ENCODE measurements at regions not wholly inside any gene's neighbourhood (a gene's known extent, or its start where the extent isn't known, plus 50 kb on each side); places are given as distances from the start of the nearest gene placed in this dataset.
"Not testable (repeated sequence)": the region's sequence is repeated elsewhere in the genome, so short reads cannot be mapped to it uniquely, and the experiment has no call there.

DNA sequence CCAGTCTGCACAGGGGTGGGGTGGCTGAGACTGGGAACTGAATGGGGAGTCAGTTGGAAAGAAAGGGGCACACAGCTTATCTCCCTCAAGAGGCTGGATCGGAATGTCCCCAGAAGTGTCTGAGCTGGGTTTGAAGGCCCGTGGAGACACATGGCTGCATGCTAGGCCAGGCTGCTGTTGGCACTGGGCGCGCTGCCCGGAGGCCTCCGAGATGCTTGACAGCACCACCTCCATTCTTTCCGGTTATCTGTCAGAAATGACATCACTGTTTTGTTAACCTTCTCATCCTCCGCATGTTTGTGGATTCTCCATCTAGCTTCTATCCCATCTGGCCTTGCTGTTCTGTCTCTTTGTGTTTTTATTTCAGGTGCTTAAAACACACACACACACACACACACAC, 85.5 kb downstream of the APIP start:
- DNase-seq (ENCODE audit: low spot score) = no peak

DNA sequence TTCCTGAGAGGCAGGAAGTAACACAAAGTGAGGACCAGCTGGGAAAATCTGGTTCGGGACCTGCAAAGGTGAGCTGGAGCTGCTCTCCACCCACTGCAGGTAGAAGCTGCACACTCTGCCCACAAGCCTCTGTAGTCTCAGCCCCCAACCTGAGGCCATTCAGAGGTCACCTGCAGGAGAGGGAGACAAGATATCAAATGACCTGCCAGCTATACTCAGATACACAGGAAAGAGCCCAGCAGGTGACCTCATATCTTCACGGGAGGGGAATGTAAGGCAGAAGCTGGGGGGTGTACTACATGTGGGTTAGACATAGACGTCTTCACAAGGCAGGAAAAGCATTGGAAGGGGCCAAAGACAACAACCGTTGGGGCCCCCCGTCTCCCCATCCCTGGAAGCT, 86.1 kb downstream of the APIP start:
- no peak for DNase-seq (ENCODE audit: low spot score)

DNA sequence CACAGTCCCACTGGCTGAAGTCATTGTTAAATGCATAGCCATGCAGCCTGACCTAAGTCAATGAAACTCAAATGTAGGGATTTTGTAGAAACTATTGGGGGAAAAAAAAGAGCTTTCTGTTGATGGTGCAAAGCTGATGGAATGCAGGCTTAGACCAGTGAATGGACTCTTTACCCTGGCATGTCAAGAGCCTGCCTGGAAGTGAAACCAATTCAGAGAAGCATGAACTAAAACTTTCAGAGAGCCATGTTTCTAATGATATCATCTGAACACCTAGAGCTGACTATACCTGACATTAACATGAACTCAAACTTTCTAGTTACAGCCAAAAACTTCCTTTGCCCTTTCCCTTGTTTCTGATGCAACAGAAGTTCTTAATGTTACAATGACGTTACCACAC, 89.0 kb downstream of the APIP start:
- no peak for DNase-seq (ENCODE audit: low spot score)

DNA sequence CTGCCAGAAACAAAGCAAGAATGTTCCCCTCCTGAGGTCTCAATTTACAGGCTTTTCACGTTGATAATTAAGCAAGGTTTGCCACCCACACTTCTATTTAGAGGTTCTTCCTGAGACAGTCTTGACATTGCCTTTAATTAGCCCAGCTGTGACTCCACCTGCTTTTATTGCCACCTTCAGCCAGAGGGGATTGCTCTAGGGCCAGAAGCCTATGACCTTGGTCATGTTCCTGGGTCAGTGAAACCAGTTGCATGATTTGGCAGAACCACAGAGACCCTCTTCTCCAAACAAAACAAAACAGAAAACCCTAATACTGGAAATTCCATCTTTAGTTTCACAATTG, 89.8 kb downstream of the APIP start:
- no peak for DNase-seq (ENCODE audit: low spot score)

DNA sequence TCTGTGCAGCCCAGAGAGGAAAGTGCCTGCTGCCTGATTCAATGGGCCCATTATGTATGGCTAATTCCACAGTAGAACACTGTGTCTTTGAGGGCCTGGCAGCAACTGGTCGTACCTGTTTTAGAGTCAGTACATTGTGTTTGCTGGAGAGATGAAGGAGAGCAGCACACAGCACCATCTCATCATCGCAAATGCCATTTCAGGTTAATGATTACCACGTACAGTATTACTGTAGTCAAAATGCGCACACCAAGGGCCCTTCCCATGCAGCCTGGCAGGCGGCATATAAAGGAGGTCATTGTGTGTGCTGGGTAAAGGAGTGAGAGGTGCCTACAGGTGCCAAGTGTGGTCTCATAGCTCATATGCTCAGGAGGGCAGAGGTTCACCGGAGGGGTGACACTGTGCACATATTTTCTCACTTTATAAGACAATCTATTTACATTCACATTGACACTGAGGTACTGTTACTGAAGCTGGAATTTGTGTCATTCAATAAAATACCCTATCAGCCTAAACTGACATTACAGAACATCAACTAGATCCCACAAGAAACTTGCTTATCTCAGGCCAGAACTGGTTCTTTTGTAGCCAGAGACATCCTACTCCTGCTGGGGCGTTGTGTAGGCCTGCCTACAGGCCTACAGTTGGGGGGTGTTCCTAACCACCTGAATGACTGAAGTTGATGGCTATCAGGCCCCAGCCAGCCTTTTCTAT, 90.4 kb downstream of the APIP start:
- DNase-seq (ENCODE audit: low spot score) = no peak

DNA sequence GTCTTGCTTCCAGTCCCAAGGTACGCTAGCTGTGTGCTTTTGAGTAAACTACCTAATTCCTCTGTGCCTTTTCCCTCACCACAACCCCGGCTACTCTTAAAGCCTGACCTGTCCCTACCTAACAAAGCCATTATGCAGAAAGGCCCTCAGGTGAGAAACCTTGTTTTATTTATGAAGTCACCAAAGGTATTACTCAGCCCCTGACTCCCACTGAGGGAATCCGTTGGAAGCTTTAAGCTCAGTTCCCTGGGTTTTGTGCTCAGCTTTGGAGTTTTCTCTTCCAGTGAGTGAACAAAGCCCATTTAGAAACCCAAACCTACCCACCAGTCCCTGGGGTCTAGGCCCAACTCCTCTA, 90.9 kb downstream of the APIP start:
- DNase-seq (ENCODE audit: low spot score) = no peak

DNA sequence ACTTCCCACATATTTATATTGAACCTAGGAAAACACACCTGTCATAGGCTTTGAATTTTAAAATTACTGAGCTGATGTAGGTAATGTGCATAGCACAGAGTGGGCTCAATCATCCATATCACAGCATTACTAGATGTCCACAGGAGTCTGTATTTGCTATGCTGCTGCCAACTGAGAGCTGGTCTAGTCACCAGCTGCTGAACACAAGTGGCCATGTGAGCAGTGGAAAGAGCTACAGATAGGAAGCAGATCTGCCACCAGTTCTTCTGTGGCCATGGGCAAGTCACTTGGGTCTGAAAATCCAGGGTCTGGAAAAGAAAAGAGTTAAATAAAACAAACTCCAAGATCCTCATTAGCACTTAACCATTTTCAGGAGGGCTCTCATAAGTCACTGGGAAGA, 91.8 kb downstream of the APIP start:
- no peak for DNase-seq (ENCODE audit: low spot score)

DNA sequence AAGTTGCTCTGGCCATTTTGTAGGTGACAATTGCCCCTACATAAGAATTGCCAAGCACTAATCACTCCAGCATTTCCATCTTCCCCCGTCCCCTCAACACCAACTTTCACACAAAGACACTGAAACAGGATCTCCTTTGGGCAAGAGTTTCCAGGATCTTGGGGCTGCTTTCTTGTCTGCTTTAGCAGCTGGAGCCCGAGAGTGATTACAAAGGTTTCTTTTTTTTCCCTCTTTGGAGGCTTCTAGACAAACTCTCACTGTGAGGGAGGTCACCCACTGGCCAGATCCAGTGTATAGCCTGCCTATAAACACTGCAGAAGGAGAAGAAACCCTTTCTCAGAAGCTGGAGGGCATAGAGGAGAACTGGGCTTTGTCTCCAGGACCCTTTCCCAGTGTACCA, 92.5 kb downstream of the APIP start:
- no peak for DNase-seq (ENCODE audit: low spot score)

DNA sequence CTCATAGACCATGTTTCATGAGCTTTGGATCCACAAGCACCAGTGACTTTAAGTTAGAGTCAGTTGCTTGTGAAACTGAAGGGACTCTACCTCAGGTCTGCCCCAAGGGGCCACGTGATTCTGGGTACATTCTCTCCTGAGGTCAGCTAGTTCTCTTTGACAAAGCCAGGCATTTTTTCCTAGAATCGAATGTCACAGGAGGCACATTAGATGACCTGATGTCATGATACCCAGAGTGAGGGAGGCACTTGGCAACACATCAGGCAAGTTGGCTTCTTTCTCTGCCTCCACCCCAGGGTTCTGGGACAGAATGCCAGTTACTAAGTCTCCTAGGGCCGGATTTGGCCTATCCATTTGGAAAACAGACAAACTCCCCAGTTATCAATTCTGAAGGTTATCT, 93.0 kb downstream of the APIP start:
- no peak for DNase-seq (ENCODE audit: low spot score)

DNA sequence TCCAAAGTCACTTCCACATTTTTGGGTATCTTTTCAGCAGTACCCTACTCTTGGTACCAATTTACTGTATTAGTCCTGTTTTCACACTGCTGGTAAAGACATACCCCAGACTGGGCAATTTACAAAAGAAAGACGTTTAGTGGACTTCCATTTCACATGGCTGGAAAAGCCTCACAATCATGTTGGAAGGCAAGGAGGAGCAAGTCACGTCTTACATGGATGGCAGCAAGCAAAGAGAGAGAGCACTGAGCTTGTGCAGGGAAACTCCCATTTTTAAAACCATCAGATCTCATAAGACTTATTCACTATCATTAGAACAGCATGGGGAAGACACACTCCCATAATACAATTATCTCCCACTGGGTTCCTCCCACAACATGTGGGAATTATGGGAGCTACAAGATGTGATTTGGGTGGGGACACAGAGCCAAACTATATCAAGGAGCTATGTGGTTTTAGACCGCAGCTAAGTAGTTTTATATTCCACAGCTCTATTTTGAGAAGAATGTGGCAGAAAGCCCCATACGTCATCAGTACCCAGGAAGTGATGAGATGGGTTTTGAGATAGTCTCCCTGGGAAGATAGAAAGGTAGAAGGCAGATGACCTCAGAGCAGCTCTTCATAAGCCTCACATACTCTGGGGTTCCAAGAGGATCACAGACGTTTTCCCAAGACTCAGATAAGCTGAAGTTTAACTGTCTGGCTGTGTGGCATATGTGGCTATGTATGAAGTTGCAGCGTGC, 96.3 kb downstream of the APIP start:
- DNase-seq (ENCODE audit: low spot score) = no peak

DNA sequence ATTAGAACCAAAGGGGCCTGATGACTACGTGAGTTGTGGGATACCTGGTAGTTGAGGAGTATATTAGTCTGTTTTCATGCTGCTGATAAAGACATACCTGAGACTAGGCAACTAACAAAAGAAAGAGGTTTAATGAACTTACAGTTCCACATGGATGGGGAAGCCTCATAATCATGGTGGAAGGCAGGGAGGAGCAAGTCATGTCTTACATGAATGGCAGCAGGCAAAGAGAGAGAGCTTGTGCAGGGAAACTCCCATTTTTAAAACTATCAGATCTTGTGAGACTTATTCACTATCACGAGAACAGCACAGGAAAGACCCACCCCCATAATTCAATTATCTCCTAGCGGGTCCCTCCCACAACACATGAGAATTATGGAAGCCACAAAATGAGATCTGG, 98.4 kb downstream of the APIP start:
- DNase-seq (ENCODE audit: low spot score) = not testable (repeated sequence)

DNA sequence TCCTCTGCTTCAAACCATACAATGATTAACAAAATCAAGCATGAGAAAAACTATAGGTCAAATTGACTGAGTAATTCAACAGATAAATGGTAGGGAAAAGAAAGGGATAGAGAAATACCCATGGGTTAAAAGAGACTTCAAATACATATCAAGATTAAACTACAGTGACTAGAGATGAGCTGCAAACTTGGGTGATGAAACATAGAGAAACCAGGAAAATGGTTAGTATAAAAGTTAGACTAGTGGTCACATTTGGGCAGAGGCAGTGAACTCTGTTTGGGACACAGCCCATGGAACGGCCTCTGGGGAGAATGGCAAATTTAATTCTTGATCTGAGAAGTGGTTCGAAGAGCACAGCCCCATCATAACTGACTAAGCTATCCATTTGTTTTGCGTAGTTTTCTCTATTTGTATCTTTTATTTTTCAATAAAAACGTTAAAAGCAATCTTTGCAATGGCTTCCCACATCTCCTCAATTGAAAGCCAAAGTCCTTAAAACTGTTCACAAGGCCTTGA, 99.4 kb downstream of the APIP start:
- DNase-seq (ENCODE audit: low spot score) = no peak

DNA sequence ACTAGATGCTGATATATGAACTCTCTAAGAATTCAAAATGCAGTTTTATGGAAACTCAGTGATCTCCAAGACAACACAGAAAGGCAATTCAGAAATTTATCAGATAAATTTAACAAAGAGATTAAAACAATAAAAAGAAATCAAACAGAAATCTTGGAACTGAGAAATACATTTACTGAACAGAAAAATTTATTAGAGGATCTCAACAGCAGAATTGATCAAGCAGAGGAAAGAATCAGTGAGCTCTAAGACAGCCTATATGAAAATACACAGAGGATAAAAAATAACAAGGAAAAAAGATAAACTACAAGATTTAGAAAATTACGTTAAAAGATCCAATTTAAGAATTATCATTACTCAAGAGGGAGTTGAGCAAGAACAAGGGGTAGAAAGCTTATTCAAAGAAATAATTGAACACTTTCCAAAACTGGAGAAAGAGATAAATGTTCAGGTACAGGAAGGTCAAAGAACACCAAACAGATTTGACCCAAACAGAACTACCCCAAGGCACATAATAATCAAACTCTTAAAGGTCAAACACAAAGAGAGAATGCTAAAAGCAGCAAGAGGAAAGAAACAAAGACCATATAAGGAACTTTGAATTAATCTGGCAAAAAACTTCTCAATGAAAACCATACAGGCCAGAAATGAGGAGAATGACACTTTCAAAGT, 103.1 kb downstream of the APIP start:
- DNase-seq (ENCODE audit: low spot score) = no peak

DNA sequence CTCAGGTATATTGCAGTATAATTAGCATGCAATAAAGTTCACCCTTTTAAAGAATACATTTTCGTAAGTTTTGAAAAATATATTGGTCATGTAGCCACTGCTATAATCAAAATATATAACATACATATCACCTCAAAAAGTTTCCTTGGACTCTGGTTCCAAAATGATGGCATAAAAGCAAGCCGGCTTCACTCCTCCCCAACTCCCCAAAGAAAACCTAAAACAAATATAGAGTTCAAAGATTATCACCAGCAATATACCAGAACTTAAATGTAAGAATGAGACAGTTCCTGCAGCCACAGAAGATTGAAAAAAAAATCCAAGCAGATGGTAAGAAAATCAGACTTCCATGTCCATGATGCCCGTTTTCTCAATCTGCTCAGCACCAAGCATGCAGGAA, 104.3 kb downstream of the APIP start:
- no peak for DNase-seq (ENCODE audit: low spot score)

DNA sequence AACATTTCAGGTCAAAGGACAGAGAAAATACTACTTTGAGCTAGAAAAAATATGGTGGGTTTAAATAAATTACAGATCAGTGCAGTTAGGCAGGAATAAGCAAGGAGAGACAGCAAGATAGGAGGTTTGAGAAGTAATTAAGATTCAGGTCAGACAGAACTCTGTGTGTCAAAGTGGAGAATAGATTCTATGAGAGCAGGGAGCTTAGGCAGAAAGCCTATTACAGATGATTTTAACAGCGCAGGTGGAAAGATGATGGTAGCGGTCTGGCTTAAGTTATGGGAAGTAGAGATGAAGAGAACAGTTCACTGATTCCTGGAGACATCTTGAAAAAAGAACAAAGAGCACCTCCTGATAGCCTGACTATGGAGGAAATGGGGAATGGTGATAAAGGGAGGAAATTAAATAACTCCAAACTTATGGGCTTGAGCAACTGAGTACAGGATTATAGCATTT, 106.0 kb downstream of the APIP start:
- no peak for DNase-seq (ENCODE audit: low spot score)

DNA sequence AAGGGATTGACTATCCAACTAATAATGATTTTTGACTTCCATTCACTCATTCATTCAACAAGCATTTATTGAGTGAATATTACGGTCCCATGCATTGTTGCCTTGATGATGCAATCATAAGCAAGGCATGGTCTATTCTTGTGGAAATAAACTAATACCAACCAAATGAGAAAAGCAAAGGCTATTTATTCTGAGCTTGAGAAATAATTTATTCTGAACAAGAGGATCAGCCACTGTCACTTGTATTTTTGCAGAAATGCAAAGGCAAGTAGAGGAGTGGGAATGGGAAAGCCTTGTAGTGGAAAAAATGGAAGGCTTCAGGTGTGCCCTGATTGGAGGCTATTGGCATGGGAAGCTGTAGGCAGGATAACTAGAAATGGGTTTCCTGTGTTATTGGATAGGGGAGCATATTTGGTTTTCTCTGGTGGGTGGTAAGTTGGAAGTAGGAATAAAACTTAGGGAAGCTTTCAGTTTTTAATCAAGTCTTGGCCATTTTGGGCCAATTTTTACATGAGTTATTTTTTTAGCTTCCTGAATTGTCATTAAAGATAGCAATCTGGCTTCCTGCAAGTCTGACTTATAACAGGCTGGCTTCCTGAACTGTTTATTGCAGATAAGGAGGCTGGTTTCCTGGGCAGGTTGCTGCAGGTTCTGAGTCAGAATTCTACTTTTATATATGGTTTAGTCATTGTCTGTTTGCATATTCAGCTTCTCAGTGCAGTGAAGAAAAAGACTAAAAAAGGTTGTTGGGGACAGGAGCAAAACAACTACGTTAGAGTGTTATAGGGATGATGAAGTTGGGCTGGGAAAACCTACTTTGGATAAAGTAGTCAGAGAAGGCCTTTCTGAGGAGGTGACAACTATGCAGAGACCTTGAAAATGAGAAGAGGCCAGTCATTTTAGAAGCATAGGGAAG, 106.7 kb downstream of the APIP start:
- peak; percentile 94 for DNase-seq (ENCODE audit: low spot score)

DNA sequence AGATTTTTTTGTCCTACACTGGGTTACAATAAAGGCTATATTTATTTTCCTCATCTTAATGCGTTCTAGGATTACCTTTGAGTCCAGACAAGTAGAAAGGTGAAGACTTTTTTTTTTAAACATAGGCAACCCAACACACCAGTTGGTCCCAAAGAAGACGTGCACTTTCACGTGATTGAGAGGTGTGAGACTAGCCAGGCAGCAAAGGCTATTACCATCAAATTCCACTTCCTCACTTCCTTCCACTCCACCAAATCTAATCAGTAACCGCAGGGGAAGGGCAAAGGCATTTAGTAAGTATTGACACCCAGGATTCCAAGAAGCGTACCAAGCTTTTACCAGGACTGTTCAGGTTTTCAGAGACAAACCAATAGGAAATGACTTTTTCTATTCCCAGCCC, 109.3 kb downstream of the APIP start:
- no peak for DNase-seq (ENCODE audit: low spot score)

DNA sequence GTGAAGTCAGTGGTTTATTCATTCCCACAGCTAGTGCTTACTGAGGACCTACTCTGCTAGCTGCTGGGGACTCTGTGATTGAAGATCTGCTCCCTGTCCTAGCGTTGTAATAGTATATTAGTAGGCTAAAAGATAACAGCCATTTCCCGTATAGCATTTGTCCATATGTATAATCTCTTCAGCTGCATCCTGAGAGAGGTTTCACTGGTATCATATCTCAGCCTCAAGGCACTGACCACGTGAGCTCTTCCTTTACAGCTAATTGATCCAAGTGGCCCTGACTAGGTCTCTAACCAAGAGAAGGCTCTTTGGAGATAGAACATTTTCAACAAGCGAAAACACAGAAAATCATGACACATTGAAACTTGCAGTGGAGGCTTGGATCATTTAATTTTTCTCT, 110.2 kb downstream of the APIP start:
- DNase-seq (ENCODE audit: low spot score) = no peak

DNA sequence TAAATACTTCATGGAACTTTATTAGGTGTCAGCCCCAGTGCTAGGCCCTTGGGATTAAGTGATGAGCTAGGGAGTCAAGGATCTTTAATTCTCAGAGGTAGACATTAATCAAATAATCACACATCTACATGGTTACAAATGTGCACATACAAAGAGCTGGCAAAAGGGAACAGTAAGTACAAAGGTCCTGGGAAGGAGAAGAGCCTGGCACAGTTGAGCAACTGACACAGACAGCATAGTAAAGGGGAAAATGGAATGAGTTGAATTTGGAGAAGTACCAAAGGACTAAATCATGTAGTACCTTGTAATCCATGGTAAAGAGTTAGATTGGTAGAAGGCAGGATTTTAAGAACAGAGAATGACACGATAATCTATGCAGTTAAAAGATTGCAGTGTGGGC, 116.3 kb downstream of the APIP start:
- no peak for DNase-seq (ENCODE audit: low spot score)

DNA sequence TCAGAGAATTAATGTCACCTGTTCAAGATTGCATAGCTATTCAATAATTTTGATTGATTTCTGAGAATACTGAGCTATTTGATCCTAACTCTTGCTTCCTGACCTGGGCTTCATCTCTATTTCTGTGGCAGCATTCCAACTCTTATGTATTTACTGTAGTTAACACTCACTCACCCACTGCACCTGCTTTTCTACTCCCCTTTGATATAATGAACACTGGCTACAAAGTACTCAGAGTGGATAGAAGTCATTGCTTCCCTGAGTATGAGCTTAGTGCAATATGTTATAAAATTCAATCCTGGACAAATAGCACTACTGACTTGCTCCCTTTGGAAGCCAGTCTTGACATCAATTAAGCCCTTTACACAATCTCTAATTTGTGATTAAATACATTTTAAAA, 117.2 kb downstream of the APIP start:
- no peak for DNase-seq (ENCODE audit: low spot score)

DNA sequence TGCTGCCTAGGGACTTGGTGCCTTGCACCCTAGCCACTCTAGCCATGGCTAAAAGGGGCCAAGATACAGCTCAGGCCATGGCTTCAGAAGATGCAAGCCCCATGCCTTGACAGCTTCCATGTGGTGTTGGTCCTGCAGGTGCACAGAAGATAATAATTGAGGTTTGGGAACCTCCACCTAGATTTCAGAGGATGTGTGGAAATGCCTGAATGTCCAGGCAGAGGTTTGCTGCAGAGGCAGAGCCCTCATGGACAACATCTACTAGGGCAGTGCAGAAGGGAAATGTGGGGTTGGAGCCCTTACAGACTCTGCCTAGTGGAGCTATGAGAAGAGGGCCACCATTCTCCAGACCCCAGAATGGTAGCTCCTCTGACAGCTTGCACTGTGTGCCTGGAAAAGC, 118.7 kb downstream of the APIP start:
- not testable (repeated sequence) for DNase-seq (ENCODE audit: low spot score)

DNA sequence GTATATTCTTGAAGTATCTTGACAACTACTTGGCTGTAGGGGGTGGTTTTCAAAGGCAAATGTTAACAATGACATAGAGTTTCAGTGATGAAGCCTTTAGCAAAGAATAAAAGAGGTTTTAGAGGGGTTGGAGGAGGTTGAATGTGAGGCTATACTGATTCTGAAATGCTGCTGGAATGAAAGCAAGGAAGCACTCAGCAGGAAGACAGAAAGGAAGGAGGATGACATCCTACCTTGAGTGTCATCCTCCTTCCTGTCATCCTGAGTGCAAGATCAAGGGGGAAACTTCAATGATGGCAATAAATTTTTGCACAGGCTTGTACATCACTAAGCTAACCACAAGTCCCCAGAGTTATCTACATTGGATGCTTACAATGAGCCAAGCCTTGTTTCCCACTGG, 120.5 kb downstream of the APIP start:
- no peak for DNase-seq (ENCODE audit: low spot score)
